A673 (cell line): ENCODE measurements at regions not wholly inside any gene's neighbourhood (a gene's known extent, or its start where the extent isn't known, plus 50 kb on each side); places are given as distances from the start of the nearest gene placed in this dataset.

Experiments used
- BruUV-seq: library from RNA; stranded (reverse); fragments of 400-500 nt; replicated peaks from 2 replicates; lab custom pipeline; 2021; lab: Mats Ljungman, UMichigan
- CTCF ChIA-PET: fragments of 300-600 bp; sonication (Branson Sonifier 250); formaldehyde crosslinking; loops from one replicate; lab custom pipeline; 2022; ENCODE audit warnings: antibody characterized with exemption; lab: Charles Lee
- POLR2A ChIA-PET: fragments of 300-600 bp; sonication (Branson Sonifier 250); formaldehyde crosslinking; loops from one replicate; lab custom pipeline; 2022; ENCODE audit warnings: antibody characterized with exemption; ENCODE audit not compliant: low non-redundant PET; lab: Charles Lee
- DNase-seq: peaks from one replicate; pipeline ENCODE4 v3.0.0-alpha.2; 2015; ENCODE audit warnings: low spot score
- H3K27ac ChIP-seq: fragments of 200-600 bp; sonication (generic); 2 replicates; pipeline ENCODE4 v1.5.1; 2016; ENCODE audit warnings: mixed run types, low read depth, mild to moderate bottlenecking, mixed read lengths, antibody characterized with exemption, low read length; ENCODE audit not compliant: poor library complexity, severe bottlenecking
- H3K27me3 ChIP-seq: fragments of 200-600 bp; sonication (generic); replicated peaks from 2 replicates; pipeline ENCODE4 v1.6.1; 2017; ENCODE audit warnings: mixed run types, low read depth, mild to moderate bottlenecking, mixed read lengths, antibody characterized with exemption, low read length; ENCODE audit not compliant: insufficient read depth, poor library complexity
- H3K36me3 ChIP-seq: fragments of 200-600 bp; sonication (generic); 2 replicates; pipeline ENCODE4 v1.6.1; 2016; ENCODE audit warnings: mixed run types, mild to moderate bottlenecking, mixed read lengths, antibody characterized with exemption, low read length; ENCODE audit not compliant: insufficient read depth, poor library complexity, severe bottlenecking
- H3K4me1 ChIP-seq: fragments of 200-600 bp; sonication (generic); 2 replicates; pipeline ENCODE4 v1.6.1; 2017; ENCODE audit warnings: mixed run types, mild to moderate bottlenecking, mixed read lengths, antibody characterized with exemption, low read length; ENCODE audit not compliant: insufficient read depth, poor library complexity, severe bottlenecking
- H3K4me3 ChIP-seq: fragments of 200-600 bp; sonication (generic); 2 replicates; pipeline ENCODE4 v1.5.1; 2016; ENCODE audit warnings: low read depth, mixed run types, mild to moderate bottlenecking, mixed read lengths, low read length; ENCODE audit not compliant: poor library complexity, severe bottlenecking
- H3K9me3 ChIP-seq: fragments of 200-600 bp; sonication (generic); 2 replicates; pipeline ENCODE4 v1.6.1; 2016; ENCODE audit warnings: mixed run types, low read depth, mild to moderate bottlenecking, mixed read lengths, antibody characterized with exemption, low read length; ENCODE audit not compliant: poor library complexity, severe bottlenecking
- EZH2 ChIP-seq: fragments of 200-600 bp; sonication (generic); IDR thresholded peaks from 2 replicates; pipeline ENCODE4 v1.6.1; 2017; ENCODE audit warnings: borderline replicate concordance, low read depth, mild to moderate bottlenecking, mixed read lengths, antibody characterized with exemption, low read length; ENCODE audit not compliant: poor library complexity, severe bottlenecking
- intact Hi-C: fragments of 100-400 bp; cut with micrococcal nuclease; formaldehyde crosslinking; loops from one replicate; pipeline ENCODE4 v1.10.0; 2022; ENCODE audit not compliant: unreplicated experiment
- TF ChIP-seq, protein P1 (sequence below): fragments of 300-800, 200-600 bp; sonication (generic); conservative IDR thresholded peaks from 2 replicates; pipeline ENCODE4 v1.5.1; 2017; ENCODE audit warnings: low read depth, mild to moderate bottlenecking, antibody characterized with exemption, low read length, moderate library complexity, mixed read lengths

DNA sequence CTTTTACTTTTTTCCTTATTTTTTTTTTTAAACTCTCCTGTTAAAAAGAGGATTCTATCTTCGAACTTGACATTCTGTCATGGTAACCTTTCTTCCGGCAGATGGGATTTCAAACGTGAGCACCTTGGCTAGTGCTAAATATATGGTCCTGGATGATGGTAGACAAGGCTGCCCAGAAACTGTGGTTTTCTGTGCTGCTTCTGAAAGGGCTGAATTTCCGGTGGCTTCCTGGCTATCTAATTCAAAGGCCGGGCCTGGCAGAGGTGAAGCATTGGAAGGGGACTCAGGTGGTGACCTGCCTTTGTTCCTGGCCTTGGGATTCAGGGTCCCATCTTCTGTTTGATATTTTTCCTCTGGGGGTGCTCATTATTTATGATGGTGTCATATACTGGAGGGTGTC lies 118.6 kb upstream of the MYL2 start:
- BruUV-seq, result no TSS peak
- intact Hi-C loops, result loop anchor here (10.0 kb wide), 1 partner anchor 136 kb away; no protein-coding TSS in a partner anchor
- Histone ChIP-seq H3K36me3 (no peaks in the 10 kb centered on the region), H3K4me3 (no peak overlapping the region), H3K4me1 (peaks cover 6% of the 10 kb centered on the region), H3K27ac (no peak overlapping the region), H3K27me3 (peaks cover 28% of the 10 kb centered on the region), H3K9me3 (no peaks in the 10 kb centered on the region)
- no peak for DNase-seq
- TF ChIP-seq, protein P1, sequence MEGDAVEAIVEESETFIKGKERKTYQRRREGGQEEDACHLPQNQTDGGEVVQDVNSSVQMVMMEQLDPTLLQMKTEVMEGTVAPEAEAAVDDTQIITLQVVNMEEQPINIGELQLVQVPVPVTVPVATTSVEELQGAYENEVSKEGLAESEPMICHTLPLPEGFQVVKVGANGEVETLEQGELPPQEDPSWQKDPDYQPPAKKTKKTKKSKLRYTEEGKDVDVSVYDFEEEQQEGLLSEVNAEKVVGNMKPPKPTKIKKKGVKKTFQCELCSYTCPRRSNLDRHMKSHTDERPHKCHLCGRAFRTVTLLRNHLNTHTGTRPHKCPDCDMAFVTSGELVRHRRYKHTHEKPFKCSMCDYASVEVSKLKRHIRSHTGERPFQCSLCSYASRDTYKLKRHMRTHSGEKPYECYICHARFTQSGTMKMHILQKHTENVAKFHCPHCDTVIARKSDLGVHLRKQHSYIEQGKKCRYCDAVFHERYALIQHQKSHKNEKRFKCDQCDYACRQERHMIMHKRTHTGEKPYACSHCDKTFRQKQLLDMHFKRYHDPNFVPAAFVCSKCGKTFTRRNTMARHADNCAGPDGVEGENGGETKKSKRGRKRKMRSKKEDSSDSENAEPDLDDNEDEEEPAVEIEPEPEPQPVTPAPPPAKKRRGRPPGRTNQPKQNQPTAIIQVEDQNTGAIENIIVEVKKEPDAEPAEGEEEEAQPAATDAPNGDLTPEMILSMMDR, result no peak
- no peak for TF ChIP-seq EZH2
- ChIA-PET POLR2A (no interaction called here), CTCF (no interaction called here)

DNA sequence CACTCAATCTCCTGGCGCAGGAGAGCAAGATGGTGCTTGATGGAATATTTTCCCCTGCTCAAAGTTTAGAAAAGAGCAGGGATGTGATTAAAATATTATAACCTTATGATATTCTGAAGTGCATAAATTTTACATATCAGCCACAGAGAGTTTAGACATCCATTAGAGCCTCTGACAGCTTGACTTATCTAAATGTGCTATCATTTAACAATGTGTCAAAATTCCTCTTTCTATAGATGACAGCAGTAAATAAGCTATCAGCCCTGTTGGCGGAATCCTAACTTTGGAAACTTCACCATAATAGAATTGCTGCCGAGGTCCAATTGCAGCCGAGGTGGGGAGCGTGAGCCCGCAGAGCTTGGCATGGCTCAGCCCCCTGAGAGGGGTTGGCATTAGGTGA lies 117.7 kb upstream of the MYL2 start:
- Histone ChIP-seq H3K27ac (no peak overlapping the region), H3K36me3 (no peaks in the 10 kb centered on the region), H3K9me3 (no peaks in the 10 kb centered on the region), H3K4me1 (peaks cover 9% of the 10 kb centered on the region), H3K4me3 (no peak overlapping the region), H3K27me3 (peaks cover 32% of the 10 kb centered on the region)
- DNase-seq, result no peak
- no peak for TF ChIP-seq EZH2
- TF ChIP-seq, protein P1, result no peak
- no TSS peak for BruUV-seq
- CTCF ChIA-PET, result no interaction called here
- POLR2A ChIA-PET, result interaction anchor here (0.6 to 0.7 kb wide), 2 partner anchors 18 to 103 kb away, joined by 3 to 4 read pairs; no protein-coding TSS in a partner anchor
- intact Hi-C loops, result loop anchor here (10.0 kb wide), 1 partner anchor 137 kb away; no protein-coding TSS in a partner anchor

DNA sequence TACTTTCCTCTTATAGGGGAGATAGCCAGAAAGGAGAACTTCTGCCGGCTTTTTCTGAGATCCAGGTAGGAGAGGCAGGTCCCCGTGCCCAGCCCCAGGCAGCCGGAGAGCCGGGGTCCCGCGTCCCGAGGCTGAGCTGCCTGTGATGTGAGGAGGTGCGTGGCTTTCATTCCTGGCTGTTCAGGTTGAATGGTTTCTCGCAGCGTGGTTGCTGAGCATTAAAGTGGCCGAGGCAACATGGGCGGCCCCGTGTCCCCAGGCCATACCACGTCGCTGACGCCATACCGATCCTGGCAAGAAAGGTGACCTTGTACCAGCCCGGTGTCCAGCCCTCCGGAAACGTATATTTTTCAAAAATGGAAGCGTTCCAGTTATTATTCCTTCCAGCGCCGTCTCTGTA lies 116.7 kb upstream of the MYL2 start:
- Histone ChIP-seq H3K27me3 (peaks cover 43% of the 10 kb centered on the region), H3K27ac (no peak overlapping the region), H3K9me3 (no peaks in the 10 kb centered on the region), H3K4me1 (peaks cover 16% of the 10 kb centered on the region), H3K4me3 (no peak overlapping the region), H3K36me3 (no peaks in the 10 kb centered on the region)
- CTCF ChIA-PET, result no interaction called here
- TF ChIP-seq, protein P1, result no peak
- no peak for TF ChIP-seq EZH2
- no TSS peak for BruUV-seq
- intact Hi-C loops, result loop anchor here (10.0 kb wide), 1 partner anchor 138 kb away; no protein-coding TSS in a partner anchor
- no peak for DNase-seq
- POLR2A ChIA-PET, result no interaction called here
